GM13976 (cell line): ENCODE measurements at regions not wholly inside any gene's neighbourhood (a gene's known extent, or its start where the extent isn't known, plus 50 kb on each side); places are given as distances from the start of the nearest gene placed in this dataset.

Experiments
- DNase-seq: peaks from one replicate; pipeline ENCODE4 v3.0.0; 2012; ENCODE audit warnings: low spot score
- in situ Hi-C: fragments of 300-500 bp; cut with MboI; formaldehyde crosslinking; loops from one replicate; pipeline ENCODE4 v1.12.0; 2022; ENCODE audit warnings: low sequenced_read_pairs, mixed read lengths, inconsistent platforms; ENCODE audit not compliant: unreplicated experiment
- TF ChIP-seq, protein P1 (sequence below): IDR thresholded peaks from 2 replicates; pipeline ENCODE4 v1.5.1; 2012; ENCODE audit warnings: borderline replicate concordance, mild to moderate bottlenecking; ENCODE audit not compliant: insufficient read depth; ENCODE audit errors: extremely low read depth, missing control alignments, control extremely low read depth

DNA sequence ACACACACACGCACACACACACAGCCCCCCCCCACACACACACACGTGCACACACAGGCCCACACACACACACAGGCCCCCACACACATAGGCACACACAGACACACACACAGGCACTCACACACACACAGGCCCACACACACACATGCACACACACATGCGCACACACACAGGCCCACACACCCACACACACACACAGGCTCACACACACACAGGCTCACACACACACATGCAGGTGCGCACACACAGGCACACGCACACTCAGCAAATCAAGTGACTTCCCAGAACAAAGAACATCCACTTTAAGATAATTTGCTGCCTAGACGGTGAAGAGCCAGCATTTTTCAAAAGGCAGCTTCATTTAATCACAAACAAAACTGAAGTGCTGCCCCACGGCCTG lies 78.5 kb upstream of the FBRSL1 start:
- in situ Hi-C loops = loop anchor here (25.0 kb wide), 1 partner anchor 201 kb away; the partner anchor contains the start of genes LRCOL1 and P2RX2
- TF ChIP-seq, protein P1, sequence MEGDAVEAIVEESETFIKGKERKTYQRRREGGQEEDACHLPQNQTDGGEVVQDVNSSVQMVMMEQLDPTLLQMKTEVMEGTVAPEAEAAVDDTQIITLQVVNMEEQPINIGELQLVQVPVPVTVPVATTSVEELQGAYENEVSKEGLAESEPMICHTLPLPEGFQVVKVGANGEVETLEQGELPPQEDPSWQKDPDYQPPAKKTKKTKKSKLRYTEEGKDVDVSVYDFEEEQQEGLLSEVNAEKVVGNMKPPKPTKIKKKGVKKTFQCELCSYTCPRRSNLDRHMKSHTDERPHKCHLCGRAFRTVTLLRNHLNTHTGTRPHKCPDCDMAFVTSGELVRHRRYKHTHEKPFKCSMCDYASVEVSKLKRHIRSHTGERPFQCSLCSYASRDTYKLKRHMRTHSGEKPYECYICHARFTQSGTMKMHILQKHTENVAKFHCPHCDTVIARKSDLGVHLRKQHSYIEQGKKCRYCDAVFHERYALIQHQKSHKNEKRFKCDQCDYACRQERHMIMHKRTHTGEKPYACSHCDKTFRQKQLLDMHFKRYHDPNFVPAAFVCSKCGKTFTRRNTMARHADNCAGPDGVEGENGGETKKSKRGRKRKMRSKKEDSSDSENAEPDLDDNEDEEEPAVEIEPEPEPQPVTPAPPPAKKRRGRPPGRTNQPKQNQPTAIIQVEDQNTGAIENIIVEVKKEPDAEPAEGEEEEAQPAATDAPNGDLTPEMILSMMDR = no peak
- no peak for DNase-seq

DNA sequence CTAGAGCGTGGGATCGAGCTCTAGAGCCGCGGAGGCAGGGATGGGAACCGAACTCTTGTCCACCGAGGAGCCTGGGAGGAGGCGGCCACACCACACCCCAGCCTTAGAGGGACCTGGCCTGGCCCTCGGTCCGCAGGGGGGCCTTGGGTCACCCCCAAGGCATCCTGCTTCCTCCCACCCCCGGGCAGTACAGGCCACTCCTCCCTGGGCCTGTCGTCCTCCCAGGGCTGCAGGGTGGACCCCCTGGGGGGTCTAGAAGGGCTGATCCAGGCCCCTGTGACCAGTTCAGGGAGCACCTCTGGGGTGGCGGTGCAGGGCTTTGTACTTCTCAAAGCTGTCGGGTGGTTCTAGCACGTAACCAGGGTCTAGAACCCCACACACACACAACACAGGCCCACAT lies 79.1 kb upstream of the FBRSL1 start:
- DNase-seq = no peak
- in situ Hi-C loops = loop anchor here (25.0 kb wide), 1 partner anchor 201 kb away; the partner anchor contains the start of genes LRCOL1 and P2RX2
- TF ChIP-seq, protein P1 = no peak

GRCh38 chr12:132410296-132410625 lies 79.7 kb upstream of the FBRSL1 start:
- TF ChIP-seq, protein P1 = no peak
- DNase-seq = no peak
- in situ Hi-C loops = loop anchor here (25.0 kb wide), 1 partner anchor 202 kb away; the partner anchor contains the start of genes LRCOL1 and P2RX2

- TF ChIP-seq, protein P1 = no peak
- DNase-seq = no peak
- in situ Hi-C loops = loop anchor here (25.0 kb wide), 1 partner anchor 203 kb away; the partner anchor contains the start of genes LRCOL1 and P2RX2
These were observed 80.3 kb upstream of the FBRSL1 start for GRCh38 chr12:132409495-132410295.

GRCh38 chr12:132408626-132409494 lies 79.5 kb upstream of the GALNT9 start:
- DNase-seq = no peak
- TF ChIP-seq, protein P1 = no peak
- in situ Hi-C loops = loop anchor here (25.0 kb wide), 1 partner anchor 203 kb away; the partner anchor contains the start of genes LRCOL1 and P2RX2

GRCh38 chr12:132407992-132408391 lies 78.6 kb upstream of the GALNT9 start:
- TF ChIP-seq, protein P1 = no peak
- in situ Hi-C loops = loop anchor here (25.0 kb wide), 1 partner anchor 204 kb away; the partner anchor contains the start of genes LRCOL1 and P2RX2
- DNase-seq = no peak
